CD4-positive, alpha-beta T cell treated with Interferon alpha-2 for 1 hour (primary cell): ENCODE measurements at regions not wholly inside any gene's neighbourhood (a gene's known extent, or its start where the extent isn't known, plus 50 kb on each side); places are given as distances from the start of the nearest gene placed in this dataset.
"Not testable (repeated sequence)": the region's sequence is repeated elsewhere in the genome, so short reads cannot be mapped to it uniquely, and the experiment has no call there.

Experiments used
- DNase-seq, 2 donors: peaks; one replicate each; pipeline ENCODE4 v3.0.0-alpha.2; 2020 to 2022

DNA sequence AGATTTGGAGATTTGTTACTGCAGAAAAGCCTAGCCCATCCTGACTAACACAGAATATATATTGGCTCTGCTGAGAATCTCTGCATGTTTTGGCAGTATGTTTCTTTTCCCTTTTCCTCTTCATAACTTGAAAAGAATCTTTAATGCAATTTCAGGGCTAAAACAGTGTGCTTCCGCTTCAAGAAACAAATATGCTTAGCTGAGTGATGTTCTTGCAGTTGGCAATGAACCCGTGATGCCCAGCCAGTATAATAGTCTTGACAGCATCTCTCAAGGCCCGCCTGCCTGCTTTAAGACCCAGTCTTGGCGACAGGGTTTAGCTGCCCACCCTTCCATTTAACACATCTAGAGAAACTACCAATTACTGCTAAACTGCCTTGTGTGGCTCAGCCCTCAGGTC, 184.5 kb downstream of the INO80D start:
- no peak for DNase-seq

DNA sequence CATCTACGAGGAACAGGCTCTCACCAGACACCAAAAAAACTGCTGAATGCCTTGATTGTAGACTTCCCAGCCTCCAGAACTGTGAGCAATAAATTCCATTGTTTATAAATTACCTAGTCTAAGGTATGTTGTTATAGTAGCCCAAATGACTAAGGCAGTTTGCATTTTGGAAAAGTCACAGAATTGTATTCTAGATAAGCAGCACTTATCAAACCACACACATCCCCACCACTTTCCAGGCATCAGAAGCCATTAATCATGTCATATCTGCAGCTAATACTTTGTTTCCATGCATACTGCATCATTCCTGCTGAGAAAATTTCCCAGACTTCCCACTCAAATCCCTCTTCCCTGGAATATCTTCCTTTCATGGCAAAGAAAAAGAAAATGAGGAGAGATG, 187.2 kb downstream of the INO80D start:
- no peak for DNase-seq

- no peak for DNase-seq
These were observed 189.9 kb downstream of the INO80D start for GRCh38 chr2:205895981-205896655.

GRCh38 chr2:205892665-205893259, 193.2 kb downstream of the INO80D start:
- no peak for DNase-seq

GRCh38 chr2:205892251-205892655, 193.7 kb downstream of the INO80D start:
- DNase-seq, result no peak

DNA sequence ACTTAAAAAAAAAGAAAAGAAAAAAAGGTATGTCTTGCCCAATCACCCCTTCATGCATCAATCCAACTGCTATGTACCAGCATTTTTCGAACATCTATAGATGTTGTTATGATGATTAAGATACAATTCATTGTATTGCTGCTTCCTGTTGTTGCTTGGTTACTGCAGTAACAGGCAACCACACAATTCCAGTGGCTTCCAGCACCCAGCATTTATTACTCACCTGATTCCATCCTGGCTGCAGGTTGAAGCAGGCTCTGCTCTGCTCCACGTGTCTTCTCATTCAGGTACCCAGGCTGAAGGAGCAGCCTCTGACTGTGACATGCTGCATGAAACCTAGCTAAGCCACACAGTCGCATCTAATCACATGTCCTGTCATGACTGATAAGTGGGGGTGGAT, 196.9 kb downstream of the INO80D start:
- no peak for DNase-seq

GRCh38 chr2:205887637-205888036, 198.3 kb downstream of the INO80D start:
- DNase-seq, result no peak

DNA sequence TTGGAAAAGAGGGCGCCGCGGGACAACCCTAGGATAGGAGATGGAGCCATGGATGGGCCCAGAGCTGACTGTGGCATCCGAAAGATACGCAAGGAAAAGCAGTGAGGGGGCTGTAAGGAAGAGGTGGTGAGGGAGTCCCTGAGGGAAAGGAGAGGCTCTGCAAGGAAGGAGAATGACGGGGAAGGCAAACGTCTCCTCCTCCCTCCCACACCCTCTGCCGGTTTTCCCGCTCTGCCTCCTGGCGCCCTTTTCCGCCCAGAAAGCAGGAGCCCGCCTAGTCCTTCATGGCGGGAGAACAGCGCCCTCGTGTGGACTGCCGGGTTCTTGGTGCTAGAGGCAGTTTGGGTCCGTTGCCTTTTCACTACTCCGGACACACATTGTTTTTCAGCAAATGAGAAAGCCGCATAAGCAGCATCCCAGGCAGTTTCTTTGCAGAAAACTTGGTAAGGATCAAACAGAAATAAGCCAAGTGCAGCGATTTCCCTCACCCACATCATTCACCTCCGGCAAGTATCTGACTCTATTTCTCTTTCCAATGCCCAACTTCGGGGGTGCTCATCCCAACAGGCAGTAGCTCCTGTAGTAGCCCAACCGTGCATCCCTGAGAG, 200.4 kb downstream of the INO80D start:
- peak; percentile 36 to 38 for DNase-seq

DNA sequence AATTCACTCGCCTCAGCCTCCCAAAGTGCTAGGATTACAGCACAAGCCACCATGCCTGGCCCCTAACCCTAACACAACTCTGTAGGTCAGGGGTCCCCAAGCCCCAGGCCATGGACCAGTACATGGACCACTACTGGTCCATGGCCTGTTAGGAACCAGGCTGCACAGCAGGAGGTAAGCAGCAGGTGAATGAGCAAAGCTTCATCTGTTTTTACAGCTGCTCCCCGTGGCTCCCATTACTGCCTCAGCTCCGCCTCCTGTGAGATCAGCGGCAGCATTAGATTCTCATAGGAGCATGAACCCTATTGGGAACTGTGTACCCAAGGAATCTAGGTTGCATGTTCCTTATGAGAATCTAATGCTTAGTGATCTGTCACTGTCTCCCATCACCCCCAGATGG, 201.7 kb downstream of the NRP2 start:
- DNase-seq, result no peak

- DNase-seq, result no peak
These were observed 200.6 kb downstream of the NRP2 start for GRCh38 chr2:205882806-205883425.

DNA sequence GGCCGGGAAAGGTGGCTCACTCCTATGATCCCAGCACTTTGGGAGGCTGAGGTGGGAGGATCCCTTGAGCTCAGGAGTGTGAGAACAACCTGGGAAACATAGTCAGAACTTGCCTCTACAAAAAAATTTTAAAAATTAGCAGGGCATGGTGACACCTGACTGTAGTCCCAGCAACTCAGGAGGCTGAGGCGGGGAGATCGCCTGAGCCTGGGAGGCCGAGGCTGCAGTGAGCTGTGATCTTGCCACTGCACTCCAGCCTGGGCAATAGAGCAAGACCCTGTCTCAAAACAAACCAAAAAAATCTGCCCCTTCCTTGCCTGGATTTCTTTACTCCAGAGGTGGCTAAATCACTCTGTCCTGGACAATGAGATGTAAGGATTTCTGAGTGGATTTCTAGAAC, 197.7 kb downstream of the NRP2 start:
- DNase-seq, result no peak

DNA sequence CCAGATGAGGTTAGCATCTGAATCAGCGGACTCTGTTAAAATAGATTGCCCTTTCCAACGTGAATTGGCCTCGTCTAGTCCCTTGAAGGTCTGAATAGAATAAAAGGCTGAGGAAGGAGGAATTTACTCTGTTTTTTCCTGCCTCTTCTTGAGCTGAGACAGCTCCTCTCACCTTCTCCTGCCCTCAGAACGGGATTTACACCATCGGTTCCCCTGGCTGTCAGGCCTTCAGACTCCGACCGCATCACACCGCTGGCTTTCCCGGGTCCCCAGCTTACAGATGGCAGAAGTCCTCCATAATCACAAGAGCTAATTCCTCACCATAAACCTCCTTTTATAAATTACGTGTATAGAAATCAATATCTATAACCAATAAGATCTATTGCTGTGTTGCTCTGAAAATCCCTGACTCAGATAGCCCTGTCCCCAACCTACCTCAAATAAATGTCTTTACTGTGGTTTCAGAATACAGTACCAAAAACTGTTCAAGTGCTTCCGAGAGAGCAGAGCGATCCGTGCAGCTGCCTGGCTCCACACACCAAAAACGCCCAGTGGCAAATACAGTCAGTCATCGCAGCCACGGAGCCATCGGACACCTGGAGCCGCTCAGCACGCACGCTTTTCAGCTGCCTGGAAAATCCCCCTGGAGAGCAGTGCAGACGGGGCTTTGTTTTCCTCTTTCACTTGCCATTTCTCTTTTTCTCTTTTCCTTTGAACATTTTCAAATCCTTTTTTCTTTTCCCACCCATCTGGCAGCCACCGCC, 196.9 kb downstream of the NRP2 start:
- DNase-seq, result no peak

GRCh38 chr2:205877496-205877895, 195.2 kb downstream of the NRP2 start:
- no peak for DNase-seq

DNA sequence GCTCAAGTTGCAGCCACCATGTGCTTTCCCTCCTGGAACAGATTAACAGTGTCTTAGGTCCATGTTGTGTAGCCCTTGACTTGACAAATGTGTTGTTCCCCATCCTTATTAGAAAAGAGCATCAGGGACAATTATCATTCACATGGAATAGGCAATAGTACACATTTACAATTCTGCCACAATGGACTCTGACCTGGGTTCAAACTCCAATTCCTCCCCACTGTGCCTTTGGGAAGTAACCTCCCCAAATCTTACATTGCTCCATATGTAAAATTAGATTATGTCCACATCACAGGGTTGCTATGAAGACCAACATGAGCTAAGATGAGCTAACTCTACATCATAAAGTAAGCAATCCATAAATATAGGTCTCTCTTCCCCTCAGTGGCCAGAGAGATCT, 193.8 kb downstream of the NRP2 start:
- no peak for DNase-seq

- DNase-seq, result no peak
These were observed 190.4 kb downstream of the NRP2 start for GRCh38 chr2:205872716-205873115.

GRCh38 chr2:205869439-205869838, 187.1 kb downstream of the NRP2 start:
- no peak for DNase-seq

DNA sequence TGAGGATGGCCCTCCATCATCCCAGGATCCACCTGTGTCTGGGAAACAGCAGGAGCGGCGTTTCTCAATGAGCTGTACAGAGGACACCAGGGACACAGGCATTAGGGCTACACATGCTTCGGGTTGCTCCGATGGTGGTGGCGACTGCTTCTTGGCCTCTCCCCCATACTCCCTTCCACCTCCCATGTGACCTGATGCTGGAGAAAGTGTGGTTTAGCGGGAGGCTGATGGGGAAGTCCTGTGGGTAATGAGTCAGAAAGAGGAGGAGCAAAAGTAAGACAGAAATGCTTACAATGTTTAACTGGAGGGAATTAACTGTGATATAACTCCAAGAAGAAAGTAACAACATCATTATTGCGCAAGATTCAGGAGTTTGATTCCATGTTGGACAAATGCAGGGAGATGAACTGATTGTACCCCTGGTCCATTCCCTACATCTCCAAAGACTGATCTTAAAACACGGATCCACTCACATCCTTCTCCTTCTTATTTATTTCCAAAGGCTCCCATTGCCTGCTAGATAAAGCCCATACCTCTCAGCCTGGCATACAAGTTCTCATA, 186.6 kb downstream of the NRP2 start:
- peak in 1 of 2 donors; percentile 39 for DNase-seq

- DNase-seq, result no peak
These were observed 185.8 kb downstream of the NRP2 start for GRCh38 chr2:205868053-205868452.

DNA sequence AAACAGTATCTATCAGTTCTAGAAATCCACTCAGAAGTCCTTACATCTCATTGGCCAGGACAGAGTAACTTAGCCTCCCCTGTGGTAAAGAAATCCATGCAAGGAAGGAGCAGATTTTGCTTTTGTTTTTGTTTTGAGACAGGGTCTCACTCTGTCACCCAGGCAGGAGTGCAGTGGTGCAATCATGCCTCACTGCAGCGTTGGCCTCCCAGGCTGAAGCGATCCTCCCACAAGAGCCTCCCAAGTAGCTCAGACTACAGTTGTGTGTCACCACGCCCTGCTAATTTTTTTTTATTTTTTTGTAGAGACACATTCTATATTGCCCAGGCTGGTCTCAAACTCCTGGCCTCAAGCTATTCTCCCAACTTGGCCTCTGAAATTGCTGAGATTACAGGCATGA, 185.1 kb downstream of the NRP2 start:
- DNase-seq, result no peak

GRCh38 chr2:205865905-205866441, 183.7 kb downstream of the NRP2 start:
- DNase-seq, result no peak

DNA sequence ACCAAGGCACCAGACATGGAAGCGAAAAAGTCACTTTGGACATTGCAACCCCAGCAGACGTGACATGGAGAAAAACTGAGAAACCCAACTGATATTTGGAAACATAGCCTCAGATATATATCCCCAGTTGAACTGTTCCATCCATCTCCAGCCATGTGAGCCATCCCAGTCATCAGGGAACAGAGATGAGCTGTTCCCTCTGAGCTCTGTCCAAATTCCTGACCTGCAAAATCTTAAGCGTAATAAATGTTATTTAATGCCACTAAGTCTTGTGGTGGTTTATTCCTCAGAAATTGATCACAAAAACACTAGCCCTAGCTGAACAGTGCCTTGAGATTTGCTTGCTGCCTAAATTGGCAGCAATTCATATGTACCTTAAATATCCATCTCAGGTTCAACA, 182.8 kb downstream of the NRP2 start:
- no peak for DNase-seq

- no peak for DNase-seq
These were observed 182.2 kb downstream of the NRP2 start for GRCh38 chr2:205864491-205864890.

- not testable (repeated sequence) for DNase-seq
These were observed 180.5 kb downstream of the NRP2 start for GRCh38 chr2:205862761-205863160.
